GF-D8 (cell line): ENCODE measurements at regions not wholly inside any gene's neighbourhood (a gene's known extent, or its start where the extent isn't known, plus 50 kb on each side); places are given as distances from the start of the nearest gene placed in this dataset.
"Not testable (repeated sequence)": the region's sequence is repeated elsewhere in the genome, so short reads cannot be mapped to it uniquely, and the experiment has no call there.

Experiments used
- DNase-seq: peaks from one replicate; lab custom pipeline; 2025; lab: John Stamatoyannopoulos, UW

DNA sequence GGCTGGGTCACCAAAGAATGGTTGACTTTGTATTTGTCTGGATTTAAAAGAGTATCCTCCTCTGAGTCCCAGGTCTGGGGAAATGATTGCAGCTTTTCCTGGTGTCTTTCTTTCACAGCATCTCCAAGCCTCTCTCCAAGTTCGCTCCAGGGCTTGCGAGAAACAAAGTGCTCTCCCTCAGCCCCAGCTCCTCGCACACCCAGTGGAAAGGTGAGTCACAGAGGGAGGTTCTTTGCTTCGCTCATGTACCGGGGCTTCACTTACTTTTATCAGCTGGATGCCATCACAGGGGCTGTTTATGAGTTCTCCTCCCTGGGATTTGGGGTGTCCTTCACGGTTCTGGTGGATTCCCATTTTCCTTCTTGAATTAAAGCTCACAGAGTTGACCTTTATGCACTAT, 252.2 kb upstream of the PLPP4 start:
- no peak for DNase-seq

DNA sequence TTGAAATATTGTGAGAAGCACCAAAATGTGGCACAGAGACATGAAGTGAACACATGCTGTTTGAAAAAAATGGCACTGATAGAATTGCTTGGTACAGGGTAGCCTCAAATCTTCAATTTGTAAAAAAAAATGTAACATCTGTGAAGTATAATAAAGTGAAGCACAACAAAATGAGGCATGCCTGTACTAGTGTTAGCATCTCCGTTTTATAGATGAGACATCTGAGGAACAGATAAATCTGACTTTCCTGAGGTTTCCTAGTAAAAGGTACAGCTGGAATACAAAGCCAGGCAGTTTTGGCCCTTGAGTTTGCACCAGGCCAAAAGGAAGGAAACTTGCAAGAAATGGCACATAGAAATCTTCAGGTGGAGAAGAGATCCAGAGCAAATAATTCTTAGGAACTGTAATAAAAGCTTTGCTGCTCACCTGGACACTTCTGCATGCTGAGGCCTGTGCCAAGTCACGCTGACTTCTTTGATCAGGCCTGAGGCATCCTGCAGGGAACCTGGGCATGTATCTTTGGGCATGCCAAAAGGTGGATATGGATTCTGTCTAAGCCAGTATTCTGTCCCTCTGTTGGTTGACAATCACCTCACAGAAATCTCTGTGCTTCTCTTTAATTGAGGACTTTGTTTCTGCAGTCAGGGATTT, 251.5 kb upstream of the PLPP4 start:
- DNase-seq: no peak

DNA sequence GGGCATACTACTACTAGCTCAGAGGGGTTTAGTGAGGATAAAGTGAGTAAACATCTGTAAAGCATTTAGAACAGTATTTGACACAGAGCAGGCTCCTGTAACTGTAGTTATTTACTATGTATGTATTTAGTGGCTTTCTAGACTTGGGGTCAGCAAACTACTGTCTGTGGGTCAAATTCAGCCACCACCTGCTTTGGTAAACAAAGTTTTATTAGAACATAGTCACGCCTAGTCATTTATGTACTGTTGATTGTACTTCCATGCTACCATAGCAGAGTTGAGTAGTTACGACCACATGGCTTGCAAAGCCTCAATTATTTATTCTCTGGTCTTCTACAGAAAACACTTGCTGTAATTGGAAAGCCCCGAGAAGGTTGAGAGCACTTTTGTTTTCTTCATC, 248.5 kb upstream of the PLPP4 start:
- no peak for DNase-seq

DNA sequence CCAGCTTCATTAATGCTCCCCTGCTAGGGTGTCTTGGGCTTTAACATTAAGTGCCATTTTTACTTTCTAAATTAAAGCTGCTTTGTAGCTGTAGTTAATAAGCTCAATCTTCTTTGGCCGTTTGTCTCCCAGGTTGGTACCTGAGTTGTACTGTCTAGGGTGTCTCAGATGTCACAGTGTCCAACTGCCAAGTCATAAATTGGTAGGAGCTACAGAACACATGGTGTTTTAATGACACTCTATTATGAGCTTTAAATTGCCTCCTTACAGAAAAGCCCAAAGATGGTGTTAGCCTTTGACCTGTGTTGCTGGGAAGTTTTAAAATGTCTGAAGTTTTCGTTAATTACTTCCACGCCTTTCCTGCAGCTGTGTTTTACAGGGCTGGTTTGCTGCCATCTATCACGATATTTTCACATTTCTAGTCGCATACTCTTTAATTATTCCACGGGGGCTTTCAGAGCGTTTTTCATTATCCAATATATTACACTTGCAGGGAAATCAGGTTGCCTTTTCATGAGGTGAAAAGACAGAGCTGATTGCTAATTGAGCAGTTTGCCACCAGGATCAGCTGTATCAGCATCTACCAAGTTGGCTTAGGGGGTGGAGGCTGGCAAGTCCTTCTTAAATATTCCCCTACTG, 247.8 kb upstream of the PLPP4 start:
- no peak for DNase-seq

DNA sequence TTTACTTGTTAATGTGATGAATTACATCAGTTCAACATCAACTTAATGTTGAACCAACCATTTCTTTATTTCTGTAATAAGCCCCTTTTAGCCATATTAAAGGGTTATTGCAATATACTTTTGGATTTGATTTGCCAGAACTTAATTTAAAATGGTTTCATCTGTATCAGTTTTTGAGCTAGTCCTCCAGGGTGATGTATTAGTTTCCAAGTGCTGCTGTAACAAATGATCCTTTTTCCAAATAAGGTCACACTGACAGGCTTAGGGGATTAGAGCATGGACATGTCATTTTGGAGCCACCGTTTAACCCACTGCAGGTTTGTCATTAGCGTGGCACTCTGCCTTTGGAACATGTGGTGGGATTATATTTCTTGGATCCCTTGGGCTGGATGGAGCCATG, 244.8 kb upstream of the PLPP4 start:
- no peak for DNase-seq

DNA sequence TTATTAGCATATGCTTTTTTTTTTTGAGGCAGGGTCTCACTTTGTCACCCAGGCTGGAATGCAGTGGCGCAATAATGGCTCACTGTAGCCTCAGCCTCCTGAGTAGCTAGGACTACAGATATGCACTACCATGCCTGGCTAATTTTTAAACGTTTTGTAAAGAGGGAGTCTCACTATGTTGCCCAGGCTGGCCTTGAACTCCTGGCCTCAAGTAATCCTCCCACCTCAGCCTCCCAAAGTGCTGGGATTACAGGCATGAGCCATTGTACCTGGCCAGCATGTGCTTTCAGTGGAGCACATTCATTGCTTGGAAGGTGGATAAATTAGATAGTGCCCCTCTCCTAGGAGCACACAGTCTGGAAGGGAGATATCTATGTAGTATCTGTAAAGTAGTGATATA, 243.7 kb upstream of the PLPP4 start:
- DNase-seq: not testable (repeated sequence)

DNA sequence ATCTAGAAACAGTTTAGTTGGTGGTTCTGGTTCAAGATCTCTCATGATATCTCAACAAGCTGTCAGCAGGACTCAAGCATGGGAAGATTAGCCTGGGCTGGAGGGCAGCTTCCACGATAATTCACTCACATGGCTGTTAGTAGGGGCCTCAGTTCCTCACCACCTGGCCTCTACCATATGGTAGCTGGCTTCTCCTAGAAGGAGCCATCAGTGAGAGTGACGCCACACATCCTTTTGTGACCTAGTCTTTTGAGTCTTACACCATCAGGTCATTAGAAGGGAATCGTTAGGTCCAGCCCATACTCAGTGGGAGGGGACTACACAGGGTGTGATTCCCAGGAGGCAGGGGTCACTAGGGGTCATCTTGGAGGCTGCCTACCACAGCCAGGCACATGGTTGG, 239.3 kb upstream of the PLPP4 start:
- DNase-seq: no peak

DNA sequence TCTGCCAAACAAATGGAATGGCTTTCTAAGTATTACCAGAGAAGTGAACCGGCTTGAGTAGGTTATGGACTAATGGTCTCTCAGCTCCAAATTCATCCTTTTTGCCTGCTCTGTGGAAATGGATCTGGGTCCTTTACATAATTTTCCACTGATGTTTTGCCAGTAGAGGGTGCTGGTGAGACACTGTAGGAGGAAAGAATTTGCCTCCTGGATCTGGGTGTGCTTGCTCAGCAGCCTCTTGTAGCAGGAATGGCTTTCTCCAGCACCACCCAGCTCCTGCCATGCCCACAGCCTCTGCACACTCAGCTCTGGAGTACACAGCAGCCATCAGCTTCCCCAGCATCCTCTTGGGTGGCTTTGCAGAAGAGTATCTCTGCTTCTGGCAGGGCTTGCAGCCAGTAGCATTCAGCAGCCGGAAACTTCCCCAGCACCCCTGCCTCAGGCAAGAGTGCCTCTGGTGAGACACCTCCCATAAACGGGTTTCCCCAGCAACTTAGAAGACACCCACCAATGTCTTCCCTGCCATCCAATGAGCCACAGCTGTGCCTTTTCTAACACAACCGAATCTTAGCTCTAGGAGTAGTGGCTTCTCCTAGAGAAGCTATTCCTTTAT, 235.0 kb upstream of the PLPP4 start:
- no peak for DNase-seq

DNA sequence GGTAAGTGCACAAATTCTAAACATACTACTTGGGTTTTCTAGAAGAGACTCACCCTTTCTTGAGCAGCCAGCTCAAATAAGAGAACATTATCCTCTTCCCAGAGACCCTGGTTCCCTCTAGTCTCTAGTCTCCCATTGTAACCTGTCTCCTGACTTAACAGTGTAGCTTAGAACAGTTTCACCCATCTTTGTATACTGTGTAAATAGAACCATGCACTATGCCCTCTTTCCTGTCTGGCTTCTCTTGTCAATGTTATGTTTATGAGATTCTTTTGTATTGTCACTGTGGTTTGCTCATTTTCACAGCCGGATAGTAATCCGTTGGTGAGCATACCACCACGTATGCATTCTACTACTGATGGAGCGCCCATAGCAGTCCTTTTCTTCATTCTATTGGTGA, 227.4 kb upstream of the PLPP4 start:
- no peak for DNase-seq

DNA sequence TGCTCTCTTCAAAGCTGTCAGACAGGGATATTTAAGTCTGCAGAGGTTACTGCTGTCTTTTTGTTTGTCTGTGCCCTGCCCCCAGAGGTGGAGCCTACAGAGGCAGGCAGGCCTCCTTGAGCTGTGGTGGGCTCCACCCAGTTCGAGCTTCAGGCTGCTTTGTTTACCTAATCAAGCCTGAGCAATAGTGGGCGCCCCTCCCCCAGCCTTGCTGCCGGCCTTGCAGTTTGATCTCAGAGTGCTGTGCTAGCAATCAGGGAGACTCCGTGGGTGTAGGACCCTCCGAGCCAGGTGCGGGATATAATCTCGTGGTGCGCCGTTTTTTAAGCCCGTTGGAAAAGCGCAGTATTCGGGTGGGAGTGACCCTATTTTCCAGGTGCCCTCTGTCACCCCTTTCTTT, 217.3 kb upstream of the PLPP4 start:
- not testable (repeated sequence) for DNase-seq

DNA sequence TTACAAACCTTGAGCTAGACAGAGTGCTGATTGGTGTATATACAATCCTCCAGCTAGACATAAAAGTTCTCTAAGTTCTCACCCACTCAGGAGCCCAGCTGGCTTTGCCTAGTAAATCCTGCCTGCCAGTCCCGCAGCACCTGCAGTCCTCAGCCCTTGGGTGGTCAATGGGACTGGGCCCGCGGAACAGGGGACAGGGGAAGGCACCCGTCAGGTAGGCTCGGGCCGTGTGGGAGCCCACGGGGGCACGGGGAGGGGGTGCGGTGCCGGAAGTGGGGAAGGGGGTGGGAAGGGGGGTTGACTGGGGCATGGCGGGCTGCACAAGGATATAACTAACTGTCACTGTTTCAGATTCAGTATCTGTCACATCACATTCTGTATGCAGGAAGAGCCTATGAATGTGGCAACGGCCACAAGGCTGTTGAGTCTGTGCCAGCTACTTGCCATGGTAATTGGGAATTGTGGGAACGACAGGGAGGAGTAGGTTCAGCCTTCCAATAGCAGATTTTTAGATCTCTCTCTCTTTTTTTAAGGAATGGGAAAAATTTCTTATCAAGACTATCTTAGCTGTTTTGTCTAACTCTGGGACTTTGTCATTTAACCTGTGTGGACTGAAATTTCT, 205.1 kb upstream of the PLPP4 start:
- DNase-seq: no peak

DNA sequence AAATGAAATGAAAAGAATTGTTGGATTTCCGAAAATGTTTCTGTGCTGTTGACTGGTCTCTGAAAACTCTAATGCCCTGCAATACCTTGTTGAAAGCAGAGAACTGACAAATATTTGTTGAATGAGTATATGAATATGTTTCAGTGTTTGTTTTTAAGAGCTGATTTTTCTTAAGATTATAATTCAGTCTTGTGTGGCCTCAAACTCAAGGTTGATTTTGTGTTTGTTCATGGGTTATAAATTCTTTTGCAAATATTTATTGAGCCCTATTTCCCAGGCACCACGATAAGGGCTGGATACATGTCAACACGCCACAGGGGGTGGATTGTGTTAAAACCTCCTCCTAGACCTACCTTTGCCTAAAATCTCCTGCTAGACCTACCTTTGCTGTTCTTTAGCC, 203.9 kb upstream of the PLPP4 start:
- no peak for DNase-seq

DNA sequence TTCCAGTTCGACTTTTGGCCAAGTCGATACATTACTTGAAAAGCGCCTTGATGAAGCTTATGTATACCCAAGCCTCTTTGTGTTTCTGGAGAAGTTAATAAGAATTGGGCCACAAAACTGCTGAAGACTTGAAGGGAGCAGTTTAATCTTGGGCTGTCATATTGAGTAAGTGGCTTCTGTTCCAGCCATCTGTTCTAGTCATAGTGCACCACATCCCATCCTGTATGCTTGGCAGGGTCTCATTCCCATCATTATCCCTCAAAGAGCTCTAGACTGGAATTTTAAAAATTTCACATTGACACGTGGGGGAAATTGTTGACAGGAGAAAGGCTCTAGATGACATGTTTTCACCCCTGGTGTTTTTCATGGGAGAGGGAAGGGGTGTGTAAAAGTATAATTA, 196.6 kb upstream of the PLPP4 start:
- no peak for DNase-seq

DNA sequence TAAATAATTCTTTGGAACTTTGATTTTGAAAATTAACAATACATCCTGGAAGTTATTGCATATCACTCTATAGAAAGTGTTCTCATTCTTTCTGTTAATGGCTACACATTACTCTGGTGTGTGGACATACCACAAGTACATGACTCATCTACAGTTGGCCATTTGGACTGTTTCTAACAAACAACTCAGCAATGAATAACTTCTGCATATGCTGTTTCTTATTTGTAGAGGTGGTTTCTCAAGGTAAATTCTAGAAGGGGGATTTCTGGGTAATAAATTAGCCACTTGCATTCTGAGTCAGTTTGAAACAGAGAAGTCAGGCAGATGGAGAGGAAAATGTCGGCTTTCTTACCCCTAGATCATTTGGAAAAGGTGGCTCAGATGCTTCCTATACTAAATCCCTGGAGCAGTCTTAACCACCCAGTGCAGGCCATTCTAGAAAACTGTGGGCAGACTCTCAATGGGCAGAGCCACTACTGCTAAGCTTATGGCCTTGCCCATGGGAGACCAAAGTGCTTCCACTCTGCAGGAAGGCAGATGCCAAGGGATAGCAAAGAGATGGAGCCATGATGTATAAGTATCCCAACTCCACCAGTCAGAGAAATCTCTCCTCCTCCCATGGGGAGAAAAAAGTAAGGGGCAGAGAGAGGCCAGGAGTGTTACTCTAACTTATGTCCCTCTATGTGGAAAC, 194.0 kb upstream of the PLPP4 start:
- DNase-seq: no peak

DNA sequence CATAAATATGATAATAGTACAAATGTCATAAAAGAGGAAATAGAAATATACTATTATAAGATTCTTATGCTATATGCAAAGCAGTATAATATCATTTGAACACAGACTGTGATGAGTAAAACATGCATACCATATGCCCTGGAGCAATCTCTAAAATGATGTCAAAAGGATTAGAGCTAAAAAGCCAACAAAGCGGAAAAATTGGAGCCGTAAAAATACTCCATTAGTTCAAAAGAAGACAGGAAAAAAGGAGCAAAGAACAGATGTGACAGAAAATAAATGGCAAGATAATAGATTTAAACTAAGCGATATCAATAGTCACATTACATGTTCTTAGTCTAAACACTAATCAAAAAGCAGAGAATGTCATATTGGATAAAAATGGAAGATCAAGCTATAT, 191.0 kb upstream of the PLPP4 start:
- DNase-seq: no peak

DNA sequence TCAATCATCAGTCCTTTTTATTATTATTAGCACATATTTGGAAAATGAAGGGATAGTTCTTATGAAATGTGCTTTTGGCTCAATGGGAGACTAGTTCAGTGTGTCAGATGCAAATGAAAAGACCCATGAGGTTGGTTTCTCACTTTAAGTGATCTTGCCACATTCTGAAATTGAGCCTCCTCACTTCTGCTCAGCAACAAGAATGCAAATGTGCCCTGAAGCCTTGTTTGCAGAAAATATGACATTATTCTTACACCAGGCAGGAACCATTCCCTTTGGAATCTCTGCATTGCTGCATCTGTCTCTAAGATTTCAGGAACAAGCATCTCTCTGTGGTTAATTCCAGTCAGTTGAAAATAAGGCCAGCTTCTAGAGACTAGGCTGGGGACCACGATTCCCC, 186.1 kb upstream of the PLPP4 start:
- DNase-seq: no peak

DNA sequence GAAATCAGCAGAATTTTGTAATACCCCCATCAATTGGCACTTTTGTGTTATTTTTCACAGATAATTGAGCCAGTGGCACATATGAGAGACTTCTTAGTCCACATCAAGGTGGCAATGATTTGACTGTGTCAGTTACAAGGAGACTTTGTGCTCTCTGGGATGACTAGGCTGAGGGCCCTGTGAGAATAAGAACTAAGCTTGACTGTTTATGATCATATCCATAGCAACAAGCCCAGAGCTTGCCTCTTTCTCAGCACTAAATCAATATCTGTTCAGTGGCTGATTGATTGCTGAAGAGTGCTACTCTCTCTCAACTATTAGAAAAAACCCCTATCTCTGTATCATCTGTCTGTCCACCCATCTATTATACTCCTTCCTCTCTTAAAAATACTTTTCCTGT, 185.3 kb upstream of the PLPP4 start:
- no peak for DNase-seq

DNA sequence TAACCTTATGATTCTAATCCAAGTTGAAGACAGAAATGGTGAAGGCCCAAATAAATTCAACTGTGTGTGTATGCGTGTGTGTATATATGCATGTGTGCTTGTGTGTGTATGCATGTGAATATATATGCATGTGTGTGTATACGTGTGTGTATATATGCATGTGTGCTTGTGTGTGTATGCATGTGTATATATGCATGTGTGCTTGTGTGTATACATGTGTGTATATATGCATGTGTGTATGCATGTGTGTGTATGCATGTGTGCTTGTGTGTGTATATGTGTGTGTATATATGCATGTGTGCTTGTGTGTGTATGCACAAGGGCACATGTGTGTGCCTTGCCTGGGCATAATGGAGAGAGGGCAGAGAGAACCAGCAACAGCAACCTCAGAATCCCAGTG, 184.7 kb upstream of the PLPP4 start:
- no peak for DNase-seq

DNA sequence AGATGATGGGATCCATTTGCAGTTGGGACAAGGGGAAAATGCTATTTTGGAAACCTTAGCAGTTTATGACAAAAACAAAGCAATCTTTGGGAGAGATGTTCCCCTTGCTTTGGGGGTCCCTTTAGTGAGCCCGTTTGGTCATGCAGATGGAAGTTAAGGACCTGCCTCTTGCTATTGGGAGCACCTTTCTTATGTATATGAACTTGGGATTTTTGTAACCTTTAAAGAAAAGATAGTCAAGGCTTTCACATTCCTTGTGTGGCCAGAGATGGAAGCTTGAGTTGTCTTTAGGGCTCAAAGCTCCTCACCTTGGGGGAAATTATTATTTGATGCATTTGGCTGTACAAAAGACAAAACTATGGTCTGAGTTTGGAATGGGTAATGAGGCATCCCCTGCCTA, 179.0 kb upstream of the PLPP4 start:
- DNase-seq: no peak

DNA sequence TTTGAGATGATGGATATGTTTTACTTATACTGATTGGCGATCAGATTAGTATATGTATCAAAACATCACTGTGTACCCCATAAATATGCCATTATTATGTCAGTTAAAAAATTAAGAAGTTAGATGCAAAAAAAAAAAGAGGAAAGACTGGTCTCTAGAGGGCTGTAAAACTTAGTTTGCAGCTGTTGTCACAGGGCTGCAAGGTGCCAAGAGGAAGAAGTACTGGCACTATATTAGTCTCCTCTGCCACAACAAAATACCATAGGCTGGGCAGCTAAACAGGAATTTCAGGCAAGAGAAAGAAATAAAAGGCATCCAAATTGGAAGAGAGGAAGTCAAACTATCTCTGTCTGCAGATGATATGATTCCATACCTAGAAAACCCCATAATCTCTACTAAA, 177.8 kb upstream of the PLPP4 start:
- no peak for DNase-seq

DNA sequence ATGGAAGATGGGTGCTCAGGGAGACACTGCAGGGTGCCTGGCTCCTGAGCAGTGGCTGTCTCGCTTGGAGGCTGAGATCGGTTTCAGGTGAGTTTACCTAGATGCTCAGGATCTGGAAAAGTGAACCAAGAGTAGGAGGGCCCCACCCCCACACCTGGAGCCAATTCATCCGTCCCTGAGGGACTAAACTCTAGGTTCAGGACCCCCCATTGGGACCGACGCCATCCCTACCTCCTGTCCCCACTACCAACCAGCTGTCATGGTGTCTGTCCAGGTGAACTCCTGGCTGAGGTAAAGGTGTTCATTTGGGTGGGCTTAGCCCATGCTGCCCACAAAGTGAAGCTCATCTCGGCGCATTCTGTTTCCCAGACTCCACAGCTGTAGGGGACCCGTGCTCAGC, 174.6 kb upstream of the PLPP4 start:
- DNase-seq: no peak

DNA sequence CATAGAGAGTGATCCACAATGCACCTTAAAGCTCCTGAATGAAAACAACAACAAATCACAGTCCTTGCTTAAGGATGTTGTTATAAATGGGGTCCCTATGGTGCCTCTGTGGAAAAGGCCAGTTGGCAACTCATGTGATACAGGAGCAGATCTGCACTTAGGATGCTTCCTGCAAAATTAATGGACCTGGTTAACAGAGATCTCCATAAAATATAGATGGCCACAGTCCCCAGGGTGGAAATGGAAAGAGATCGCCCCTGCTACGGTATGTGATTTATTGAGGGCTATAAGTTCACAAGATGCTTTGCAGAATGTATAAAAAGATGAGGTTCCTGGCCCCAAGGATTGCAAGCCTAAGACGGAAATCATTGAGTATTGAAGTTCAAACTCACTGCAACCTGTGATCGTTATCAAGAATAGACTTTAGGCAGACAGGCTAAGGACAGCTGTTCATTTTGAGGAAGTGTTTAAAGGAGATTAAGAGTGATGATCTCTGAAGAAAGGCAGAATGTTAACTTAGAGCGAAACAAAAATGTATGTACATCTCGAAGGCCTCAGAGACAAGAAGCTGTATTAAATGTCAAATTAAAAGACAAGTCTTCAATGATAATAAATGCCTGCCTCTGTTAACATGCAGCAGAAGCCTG, 174.1 kb upstream of the PLPP4 start:
- DNase-seq: no peak
